CD14-positive monocyte (primary cell): ENCODE measurements at regions not wholly inside any gene's neighbourhood (a gene's known extent, or its start where the extent isn't known, plus 50 kb on each side); places are given as distances from the start of the nearest gene placed in this dataset.

Experiments
- DNase-seq, 3 donors: peaks; one replicate each; pipeline ENCODE4 v3.0.0-alpha.2; 2011 to 2022
- H2AFZ ChIP-seq: 2 replicates; pipeline ENCODE4 v1.6.0; 2012; ENCODE audit warnings: mild to moderate bottlenecking, low read depth, low read length, inconsistent platforms; ENCODE audit not compliant: insufficient read depth, poor library complexity, severe bottlenecking
- H3K27ac ChIP-seq, 2 donors: 1 replicate in 1 of 2; 2 replicates in 1 of 2; pipeline ENCODE4 v1.5.1; 2012 to 2013; ENCODE audit warnings: low read length in 2 of 2, control low read depth in 1 of 2, inconsistent platforms in 1 of 2, low read depth in 1 of 2, mild to moderate bottlenecking in 1 of 2
- H3K27me3 ChIP-seq, 2 donors: one replicate each; pipeline versions ENCODE4 v1.6.0 to v1.6.1; 2011 to 2013; ENCODE audit warnings: low read length in 2 of 2; ENCODE audit not compliant: control insufficient read depth in 2 of 2, insufficient read depth in 2 of 2
- H3K36me3 ChIP-seq, 2 donors: replicated peaks in 1 of 2; 1 replicate in 1 of 2; 2 replicates in 1 of 2; pipeline versions ENCODE4 v1.5.1 to v1.6.1; 2012 to 2013; ENCODE audit warnings: low read length in 2 of 2, control low read depth in 1 of 2, inconsistent platforms in 1 of 2, mild to moderate bottlenecking in 1 of 2; ENCODE audit not compliant: insufficient read depth in 2 of 2, control insufficient read depth in 1 of 2
- H3K4me1 ChIP-seq, 2 donors: 1 replicate in 1 of 2; 2 replicates in 1 of 2; pipeline versions ENCODE4 v1.5.1 to v1.6.1; 2012 to 2013; ENCODE audit warnings: low read length in 2 of 2, control low read depth in 1 of 2, inconsistent platforms in 1 of 2, mild to moderate bottlenecking in 1 of 2, moderate library complexity in 1 of 2; ENCODE audit not compliant: insufficient read depth in 2 of 2, control insufficient read depth in 1 of 2
- H3K4me2 ChIP-seq: replicated peaks from 2 replicates; pipeline ENCODE3; 2012; ENCODE audit warnings: low read length, moderate library complexity, mild to moderate bottlenecking; ENCODE audit not compliant: poor library complexity, severe bottlenecking; ENCODE audit errors: extremely low read depth
- H3K4me3 ChIP-seq, 3 experiments: fragments of 200-600 bp in 1 of 3; sonication (generic) in 1 of 3; replicated peaks in 1 of 3; 1 replicate in 2 of 3; 2 replicates in 1 of 3; pipeline ENCODE4 v1.5.1; 2011 to 2013; ENCODE audit warnings: low read length in 3 of 3, mild to moderate bottlenecking in 3 of 3, control low read depth in 2 of 3, low read depth in 2 of 3, inconsistent platforms in 1 of 3, moderate library complexity in 1 of 3
- H3K79me2 ChIP-seq: 2 replicates; pipeline ENCODE4 v1.6.0; 2012; ENCODE audit warnings: mild to moderate bottlenecking, control low read depth, inconsistent platforms, low read length, moderate library complexity; ENCODE audit not compliant: insufficient read depth
- H3K9ac ChIP-seq: 2 replicates; pipeline ENCODE4 v1.6.0; 2017; ENCODE audit warnings: low read length, mild to moderate bottlenecking; ENCODE audit not compliant: insufficient read depth, poor library complexity, severe bottlenecking
- H3K9me3 ChIP-seq, 2 donors: replicated peaks in 1 of 2; 1 replicate in 1 of 2; 2 replicates in 1 of 2; pipeline versions ENCODE4 v1.5.1 to v1.6.1; 2012 to 2013; ENCODE audit warnings: low read length in 2 of 2, control low read depth in 1 of 2; ENCODE audit not compliant: control insufficient read depth in 1 of 2, insufficient read depth in 1 of 2
- H4K20me1 ChIP-seq: 2 replicates; pipeline ENCODE4 v1.6.0; 2012; ENCODE audit warnings: mild to moderate bottlenecking, low read length, control low read depth, moderate library complexity; ENCODE audit not compliant: insufficient read depth
- H3K27ac Mint-ChIP-seq, 7 donors: one replicate each; pipeline ENCODE4 v1.8.0; 2020; ENCODE audit warnings: mild to moderate bottlenecking in 7 of 7, mixed read lengths in 7 of 7, moderate library complexity in 6 of 7, inconsistent platforms in 2 of 7
- H3K27me3 Mint-ChIP-seq, 3 donors: one replicate each; pipeline ENCODE4 v1.8.0; 2021 to 2022; ENCODE audit warnings: low read depth in 3 of 3, mild to moderate bottlenecking in 3 of 3, mixed read lengths in 3 of 3, moderate library complexity in 3 of 3, inconsistent platforms in 1 of 3
- H3K36me3 Mint-ChIP-seq, 2 donors: one replicate each; pipeline ENCODE4 v1.8.0; 2020; ENCODE audit warnings: mixed read lengths in 2 of 2, inconsistent platforms in 1 of 2, mild to moderate bottlenecking in 1 of 2
- H3K4me1 Mint-ChIP-seq: one replicate; pipeline ENCODE4 v1.8.0; 2020; ENCODE audit warnings: mild to moderate bottlenecking, mixed read lengths
- H3K4me3 Mint-ChIP-seq, 2 donors: one replicate each; pipeline ENCODE4 v1.8.0; 2020; ENCODE audit warnings: mild to moderate bottlenecking in 2 of 2, mixed read lengths in 2 of 2, moderate library complexity in 1 of 2
- H3K9me3 Mint-ChIP-seq, 7 donors: one replicate each; pipeline ENCODE4 v1.8.0; 2020 to 2022; ENCODE audit warnings: mixed read lengths in 7 of 7, mild to moderate bottlenecking in 6 of 7, moderate library complexity in 6 of 7, inconsistent platforms in 2 of 7
- CTCF ChIP-seq: fragments of 200-600 bp; IDR thresholded peaks from one replicate; pipeline ENCODE4 v1.8.0; 2022; ENCODE audit warnings: antibody characterized with exemption, mild to moderate bottlenecking
- WGBS: methylation state at CpG from one replicate; pipeline ENCODE4 v1.1.5; 2013; ENCODE audit warnings: missing lambda C conversion rate; ENCODE audit not compliant: insufficient coverage; 5-methylcytosine and 5-hydroxymethylcytosine counted together
- intact Hi-C, 2 donors: fragments of 100-400 bp; cut with micrococcal nuclease; formaldehyde crosslinking; loops; one replicate each; pipeline versions ENCODE4 v1.15.0 to v1.15.1; 2023

DNA sequence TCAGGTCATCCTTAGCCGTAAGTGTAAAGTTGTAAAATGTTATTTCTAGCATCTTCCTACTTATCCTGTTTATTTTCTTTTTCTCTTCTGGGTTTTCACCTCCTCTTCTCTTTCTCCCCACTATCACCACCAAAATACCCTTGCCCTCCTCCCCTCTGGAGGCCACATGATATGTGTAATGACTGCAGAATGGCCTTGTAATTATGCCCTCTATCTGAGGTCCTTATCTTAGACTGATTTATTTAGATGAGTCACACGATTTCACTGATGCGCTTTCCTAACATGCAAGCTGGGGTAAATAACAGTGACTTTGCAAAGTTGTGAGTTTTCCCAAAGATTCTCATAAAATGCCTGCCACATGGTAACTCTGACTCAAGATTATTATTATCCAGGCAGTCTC, 231.8 kb upstream of the GPRIN3 start:
- intact Hi-C loops: no loop called here

DNA sequence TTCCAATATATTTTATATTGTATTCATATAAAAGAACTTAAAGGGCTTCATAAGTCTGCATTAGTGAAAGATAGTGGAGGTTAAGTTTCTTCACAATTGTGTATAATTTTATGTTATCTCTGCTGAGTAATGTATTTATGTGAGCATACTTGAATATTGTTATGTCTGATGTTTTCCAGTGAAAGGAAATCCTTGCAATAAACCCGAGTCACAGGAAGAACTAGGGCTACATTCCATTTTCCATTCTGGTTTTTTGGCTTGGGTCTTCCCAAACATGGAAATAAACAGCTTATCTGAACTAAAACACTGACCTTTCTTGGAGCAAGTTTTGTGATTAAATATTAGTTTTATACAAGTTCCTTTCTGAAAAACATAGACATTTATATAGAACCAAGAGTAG, 231.3 kb upstream of the GPRIN3 start:
- Histone ChIP-seq H3K9me3 (peaks cover 0 to 10% of the 10 kb centered on the region in 2 donors), H4K20me1 (no peaks in the 10 kb centered on the region), H3K9ac (no peak overlapping the region), H3K27ac (no peak overlapping the region), H3K4me2 (no peak overlapping the region), H3K4me1 (no peaks in the 10 kb centered on the region), H2AFZ (no peak overlapping the region), H3K79me2 (no peaks in the 10 kb centered on the region), H3K27me3 (no peaks in the 10 kb centered on the region), H3K4me3 (no peak overlapping the region), H3K36me3 (no peaks in the 10 kb centered on the region)
- no CpG with 5 or more reads among the region's 1 CpG for WGBS
- peaks cover 0 to 11% (median 4%) of the 10 kb centered on the region in 7 donors for H3K9me3 Mint-ChIP-seq
- H3K27me3 Mint-ChIP-seq: no peaks in the 10 kb centered on the region
- intact Hi-C loops: no loop called here
- no peak overlapping the region for H3K4me3 Mint-ChIP-seq
- DNase-seq: no peak
- H3K4me1 Mint-ChIP-seq: peaks cover 1% of the 10 kb centered on the region
- no peak for TF ChIP-seq CTCF
- no peak overlapping the region for H3K27ac Mint-ChIP-seq
- no peaks in the 10 kb centered on the region for H3K36me3 Mint-ChIP-seq

More for the DNA sequence above, 231.8 kb upstream of the GPRIN3 start:
- Mint-ChIP-seq H3K9me3 (peaks cover 0 to 12% (median 4%) of the 10 kb centered on the region in 7 donors), H3K4me1 (peaks cover 1% of the 10 kb centered on the region), H3K36me3 (no peaks in the 10 kb centered on the region), H3K27ac (no peak overlapping the region), H3K27me3 (no peaks in the 10 kb centered on the region), H3K4me3 (no peak overlapping the region)
- Histone ChIP-seq H3K27me3 (no peaks in the 10 kb centered on the region), H3K4me1 (no peaks in the 10 kb centered on the region), H3K36me3 (no peaks in the 10 kb centered on the region), H3K27ac (no peak overlapping the region), H4K20me1 (no peaks in the 10 kb centered on the region), H3K79me2 (no peaks in the 10 kb centered on the region), H3K9me3 (peaks cover 0 to 10% of the 10 kb centered on the region in 2 donors), H3K4me2 (no peak overlapping the region), H2AFZ (no peak overlapping the region), H3K9ac (no peak overlapping the region), H3K4me3 (no peak overlapping the region)
- no peak for TF ChIP-seq CTCF
- DNase-seq: no peak
- WGBS: 20% methylated on average over 1 of the region's 3 CpGs
